Activated CD4-positive, alpha-beta memory T cell treated with anti-CD3 and anti-CD28 coated beads for 36 hours (primary cell): ENCODE measurements at regions not wholly inside any gene's neighbourhood (a gene's known extent, or its start where the extent isn't known, plus 50 kb on each side); places are given as distances from the start of the nearest gene placed in this dataset.

Experiments
- CTCF ChIA-PET: fragments of 350-600 bp; sonication (Branson Sonifier 250); formaldehyde crosslinking; loops from one replicate; lab custom pipeline; 2021; ENCODE audit warnings: antibody characterized with exemption, inconsistent platforms; lab: Charles Lee
- POLR2A ChIA-PET: fragments of 350-600 bp; sonication (Branson Sonifier 250); formaldehyde crosslinking; loops from one replicate; lab custom pipeline; 2021; ENCODE audit warnings: antibody characterized with exemption; lab: Charles Lee
- DNase-seq: peaks from one replicate; pipeline ENCODE4 v3.0.0-alpha.2; 2020
- H3K27ac Mint-ChIP-seq: one replicate; pipeline ENCODE4 v1.8.0; 2021; ENCODE audit warnings: mixed read lengths
- H3K27me3 Mint-ChIP-seq: one replicate; pipeline ENCODE4 v1.8.0; 2021; ENCODE audit warnings: mixed read lengths
- H3K36me3 Mint-ChIP-seq: one replicate; pipeline ENCODE4 v1.8.0; 2021; ENCODE audit warnings: mixed read lengths
- H3K4me1 Mint-ChIP-seq: one replicate; pipeline ENCODE4 v1.8.0; 2021; ENCODE audit warnings: low read depth, mixed read lengths
- H3K4me3 Mint-ChIP-seq: one replicate; pipeline ENCODE4 v1.8.0; 2021; ENCODE audit warnings: mild to moderate bottlenecking, mixed read lengths
- H3K9me3 Mint-ChIP-seq: one replicate; pipeline ENCODE4 v1.8.0; 2021; ENCODE audit warnings: mixed read lengths
- intact Hi-C: fragments of 100-400 bp; cut with micrococcal nuclease; formaldehyde crosslinking; loops from one replicate; pipeline ENCODE4 v1.15.1; 2023

- Mint-ChIP-seq H3K9me3 (peaks cover 3% of the 10 kb centered on the region), H3K4me1 (no peaks in the 10 kb centered on the region), H3K27ac (no peak overlapping the region), H3K27me3 (peaks cover 15% of the 10 kb centered on the region), H3K4me3 (no peak overlapping the region), H3K36me3 (no peaks in the 10 kb centered on the region)
- intact Hi-C loops: no loop called here
- CTCF ChIA-PET: no interaction called here
- no peak for DNase-seq
- POLR2A ChIA-PET: no interaction called here
Measured at GRCh38 chr3:180836766-180837165, 75.7 kb upstream of the FXR1 start.

GRCh38 chr3:180854887-180855286, 57.6 kb upstream of the FXR1 start:
- ChIA-PET CTCF (no interaction called here), POLR2A (no interaction called here)
- H3K4me3 Mint-ChIP-seq: no peak overlapping the region
- H3K9me3 Mint-ChIP-seq: peaks cover 14% of the 10 kb centered on the region
- H3K4me1 Mint-ChIP-seq: no peaks in the 10 kb centered on the region
- DNase-seq: no peak
- peaks cover 3% of the 10 kb centered on the region for H3K27me3 Mint-ChIP-seq
- intact Hi-C loops: no loop called here
- no peaks in the 10 kb centered on the region for H3K36me3 Mint-ChIP-seq
- no peak overlapping the region for H3K27ac Mint-ChIP-seq

GRCh38 chr3:180855364-180855763, 57.1 kb upstream of the FXR1 start:
- CTCF ChIA-PET: no interaction called here
- Mint-ChIP-seq H3K36me3 (no peaks in the 10 kb centered on the region), H3K9me3 (peaks cover 14% of the 10 kb centered on the region), H3K4me1 (no peaks in the 10 kb centered on the region), H3K27me3 (peaks cover 3% of the 10 kb centered on the region), H3K4me3 (no peak overlapping the region), H3K27ac (no peak overlapping the region)
- intact Hi-C loops: no loop called here
- POLR2A ChIA-PET: no interaction called here
- no peak for DNase-seq

GRCh38 chr3:180855956-180856355, 56.5 kb upstream of the FXR1 start:
- no peak overlapping the region for H3K4me3 Mint-ChIP-seq
- peaks cover 1% of the 10 kb centered on the region for H3K27me3 Mint-ChIP-seq
- H3K36me3 Mint-ChIP-seq: no peaks in the 10 kb centered on the region
- intact Hi-C loops: no loop called here
- POLR2A ChIA-PET: no interaction called here
- peaks cover 14% of the 10 kb centered on the region for H3K9me3 Mint-ChIP-seq
- CTCF ChIA-PET: no interaction called here
- no peaks in the 10 kb centered on the region for H3K4me1 Mint-ChIP-seq
- DNase-seq: no peak
- no peak overlapping the region for H3K27ac Mint-ChIP-seq

- no peak overlapping the region for H3K4me3 Mint-ChIP-seq
- ChIA-PET CTCF (no interaction called here), POLR2A (no interaction called here)
- peaks cover 14% of the 10 kb centered on the region for H3K9me3 Mint-ChIP-seq
- peaks cover 4% of the 10 kb centered on the region for H3K27me3 Mint-ChIP-seq
- DNase-seq: no peak
- no peaks in the 10 kb centered on the region for H3K36me3 Mint-ChIP-seq
- no peaks in the 10 kb centered on the region for H3K4me1 Mint-ChIP-seq
- intact Hi-C loops: no loop called here
- no peak overlapping the region for H3K27ac Mint-ChIP-seq
Measured at GRCh38 chr3:180860180-180860858, 52.2 kb upstream of the FXR1 start.
